ENCODE measurements at regions not wholly inside any gene's neighbourhood (a gene's known extent, or its start where the extent isn't known, plus 50 kb on each side); places are given as distances from the start of the nearest gene placed in this dataset.

DNA sequence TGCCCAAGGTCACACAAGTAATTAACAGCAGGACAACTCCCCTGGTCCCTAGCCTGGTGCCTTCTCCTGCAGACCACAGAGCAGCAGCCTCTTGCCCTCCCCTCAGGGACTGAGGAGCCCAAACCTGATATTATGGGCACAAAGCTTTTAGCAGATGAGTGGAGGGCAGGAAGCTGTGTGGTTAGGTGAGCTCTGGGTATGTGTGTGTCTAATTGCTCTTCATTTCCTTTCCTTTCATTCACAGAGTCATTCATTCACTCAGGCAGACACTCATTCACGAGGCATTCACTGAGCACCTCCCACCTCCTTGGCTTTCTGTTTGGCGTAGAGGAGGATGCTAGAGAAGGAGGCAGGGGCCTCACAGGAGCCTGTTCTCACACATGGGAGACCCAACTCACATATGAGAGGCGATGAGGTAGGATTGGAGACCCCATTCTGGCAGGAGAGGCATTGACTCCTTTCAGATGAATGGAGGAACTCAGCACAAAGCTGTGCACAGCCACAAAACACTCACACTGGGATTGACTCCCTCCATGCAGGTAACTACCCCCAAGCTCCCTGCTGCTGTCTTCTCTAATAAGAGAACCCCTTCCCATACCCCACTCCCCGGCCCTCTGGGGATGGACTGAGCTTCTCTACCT lies 306.8 kb upstream of the SKOR2 start:
- TF ChIP-seq EGR1 (IDR thresholded peaks at IDR 0.05) (no peak), TAF1 (IDR thresholded peaks at IDR 0.05; ENCODE audit: low read depth) (no peak), USF1 (IDR thresholded peaks at IDR 0.05) (no peak), RAD21 (IDR thresholded peaks at IDR 0.05; ENCODE audit: low read depth) (no peak), CEBPB (IDR thresholded peaks at IDR 0.05) (no peak), ZBTB7A (IDR thresholded peaks at IDR 0.05; ENCODE audit: low read depth) (no peak), TCF12 (IDR thresholded peaks at IDR 0.05; ENCODE audit: low read depth) (no peak), TEAD4 (IDR thresholded peaks at IDR 0.05) (no peak), NFIC (IDR thresholded peaks at IDR 0.05) (no peak), FOXM1 (IDR thresholded peaks at IDR 0.05; ENCODE audit: borderline replicate concordance, low read depth) (no peak), YY1 (IDR thresholded peaks at IDR 0.05; ENCODE audit: low read depth) (no peak), EP300 (IDR thresholded peaks at IDR 0.05; ENCODE audit: borderline replicate concordance) (no peak), CREB1 (IDR thresholded peaks at IDR 0.05; ENCODE audit: low read depth) (no peak)
- TF ChIP-seq, protein P1, sequence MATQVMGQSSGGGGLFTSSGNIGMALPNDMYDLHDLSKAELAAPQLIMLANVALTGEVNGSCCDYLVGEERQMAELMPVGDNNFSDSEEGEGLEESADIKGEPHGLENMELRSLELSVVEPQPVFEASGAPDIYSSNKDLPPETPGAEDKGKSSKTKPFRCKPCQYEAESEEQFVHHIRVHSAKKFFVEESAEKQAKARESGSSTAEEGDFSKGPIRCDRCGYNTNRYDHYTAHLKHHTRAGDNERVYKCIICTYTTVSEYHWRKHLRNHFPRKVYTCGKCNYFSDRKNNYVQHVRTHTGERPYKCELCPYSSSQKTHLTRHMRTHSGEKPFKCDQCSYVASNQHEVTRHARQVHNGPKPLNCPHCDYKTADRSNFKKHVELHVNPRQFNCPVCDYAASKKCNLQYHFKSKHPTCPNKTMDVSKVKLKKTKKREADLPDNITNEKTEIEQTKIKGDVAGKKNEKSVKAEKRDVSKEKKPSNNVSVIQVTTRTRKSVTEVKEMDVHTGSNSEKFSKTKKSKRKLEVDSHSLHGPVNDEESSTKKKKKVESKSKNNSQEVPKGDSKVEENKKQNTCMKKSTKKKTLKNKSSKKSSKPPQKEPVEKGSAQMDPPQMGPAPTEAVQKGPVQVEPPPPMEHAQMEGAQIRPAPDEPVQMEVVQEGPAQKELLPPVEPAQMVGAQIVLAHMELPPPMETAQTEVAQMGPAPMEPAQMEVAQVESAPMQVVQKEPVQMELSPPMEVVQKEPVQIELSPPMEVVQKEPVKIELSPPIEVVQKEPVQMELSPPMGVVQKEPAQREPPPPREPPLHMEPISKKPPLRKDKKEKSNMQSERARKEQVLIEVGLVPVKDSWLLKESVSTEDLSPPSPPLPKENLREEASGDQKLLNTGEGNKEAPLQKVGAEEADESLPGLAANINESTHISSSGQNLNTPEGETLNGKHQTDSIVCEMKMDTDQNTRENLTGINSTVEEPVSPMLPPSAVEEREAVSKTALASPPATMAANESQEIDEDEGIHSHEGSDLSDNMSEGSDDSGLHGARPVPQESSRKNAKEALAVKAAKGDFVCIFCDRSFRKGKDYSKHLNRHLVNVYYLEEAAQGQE (IDR thresholded peaks at IDR 0.05; ENCODE audit: low read depth): no peak
- TF ChIP-seq, protein P2, sequence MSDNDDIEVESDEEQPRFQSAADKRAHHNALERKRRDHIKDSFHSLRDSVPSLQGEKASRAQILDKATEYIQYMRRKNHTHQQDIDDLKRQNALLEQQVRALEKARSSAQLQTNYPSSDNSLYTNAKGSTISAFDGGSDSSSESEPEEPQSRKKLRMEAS (IDR thresholded peaks at IDR 0.05): no peak

DNA sequence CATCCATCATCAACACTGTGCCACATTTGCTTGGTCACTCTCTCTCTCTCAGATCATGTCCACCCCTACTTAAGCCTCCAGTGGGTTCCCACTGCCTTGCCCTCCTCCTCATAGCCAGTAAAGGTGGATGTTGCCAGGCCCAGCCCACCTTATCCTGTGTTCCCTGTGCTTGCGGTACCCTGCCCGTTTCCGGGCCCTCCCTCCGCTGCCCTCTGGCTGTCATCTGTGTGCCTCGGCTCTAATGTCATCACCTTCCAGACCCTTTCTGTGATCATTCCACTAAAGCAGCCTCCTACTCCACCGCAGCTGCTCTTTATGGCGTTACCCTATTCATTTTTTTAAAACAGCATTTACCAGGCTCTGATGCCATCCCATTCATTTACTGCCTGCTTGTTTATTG lies 305.7 kb upstream of the SKOR2 start:
- TF ChIP-seq TEAD4 (IDR thresholded peaks at IDR 0.05): no peak

DNA sequence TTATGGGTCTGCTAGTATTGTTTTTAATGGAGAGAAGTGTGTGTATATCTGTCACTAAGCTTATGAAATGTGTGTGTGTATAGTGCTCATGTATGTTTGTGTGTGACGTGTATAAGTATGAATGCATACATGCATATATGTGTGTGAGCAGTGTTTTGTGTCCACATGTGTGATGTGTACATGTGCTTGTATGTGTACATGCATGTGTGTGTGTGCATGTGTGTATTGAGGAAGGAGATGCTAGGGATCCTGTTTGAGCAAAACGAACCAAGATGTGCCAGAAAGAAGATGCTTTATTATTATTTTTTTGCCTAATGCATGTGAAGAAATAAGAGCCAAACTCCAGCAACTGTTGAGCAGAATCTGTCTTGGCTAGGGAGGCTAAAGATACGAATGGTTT lies 301.3 kb upstream of the SKOR2 start:
- TF ChIP-seq USF1 (IDR thresholded peaks at IDR 0.05) (no peak), TCF12 (IDR thresholded peaks at IDR 0.05; ENCODE audit: low read depth) (no peak), ZBTB7A (IDR thresholded peaks at IDR 0.05; ENCODE audit: low read depth) (no peak), YY1 (IDR thresholded peaks at IDR 0.05; ENCODE audit: low read depth) (no peak)

- no peak for TF ChIP-seq NFIC (IDR thresholded peaks at IDR 0.05)
- no peak for TF ChIP-seq TCF12 (IDR thresholded peaks at IDR 0.05; ENCODE audit: low read depth)
- TF ChIP-seq, protein P1 (IDR thresholded peaks at IDR 0.05; ENCODE audit: low read depth): no peak
- TF ChIP-seq TEAD4 (IDR thresholded peaks at IDR 0.05): no peak
- no peak for TF ChIP-seq ZBTB7A (IDR thresholded peaks at IDR 0.05; ENCODE audit: low read depth)
- TF ChIP-seq FOXM1 (IDR thresholded peaks at IDR 0.05; ENCODE audit: borderline replicate concordance, low read depth): no peak
- TF ChIP-seq TAF1 (IDR thresholded peaks at IDR 0.05; ENCODE audit: low read depth): no peak
These were observed 299.2 kb upstream of the SKOR2 start for GRCh38 chr18:47550611-47551010.

GRCh38 chr18:47549021-47549540 lies 297.6 kb upstream of the SKOR2 start:
- no peak for TF ChIP-seq USF1 (IDR thresholded peaks at IDR 0.05)
- no peak for TF ChIP-seq CREB1 (IDR thresholded peaks at IDR 0.05; ENCODE audit: low read depth)
- no peak for TF ChIP-seq EP300 (IDR thresholded peaks at IDR 0.05; ENCODE audit: borderline replicate concordance)
- no peak for TF ChIP-seq ZBTB7A (IDR thresholded peaks at IDR 0.05; ENCODE audit: low read depth)
- TF ChIP-seq EGR1 (IDR thresholded peaks at IDR 0.05): no peak
- TF ChIP-seq YY1 (IDR thresholded peaks at IDR 0.05; ENCODE audit: low read depth): no peak
- no peak for TF ChIP-seq FOXM1 (IDR thresholded peaks at IDR 0.05; ENCODE audit: borderline replicate concordance, low read depth)

DNA sequence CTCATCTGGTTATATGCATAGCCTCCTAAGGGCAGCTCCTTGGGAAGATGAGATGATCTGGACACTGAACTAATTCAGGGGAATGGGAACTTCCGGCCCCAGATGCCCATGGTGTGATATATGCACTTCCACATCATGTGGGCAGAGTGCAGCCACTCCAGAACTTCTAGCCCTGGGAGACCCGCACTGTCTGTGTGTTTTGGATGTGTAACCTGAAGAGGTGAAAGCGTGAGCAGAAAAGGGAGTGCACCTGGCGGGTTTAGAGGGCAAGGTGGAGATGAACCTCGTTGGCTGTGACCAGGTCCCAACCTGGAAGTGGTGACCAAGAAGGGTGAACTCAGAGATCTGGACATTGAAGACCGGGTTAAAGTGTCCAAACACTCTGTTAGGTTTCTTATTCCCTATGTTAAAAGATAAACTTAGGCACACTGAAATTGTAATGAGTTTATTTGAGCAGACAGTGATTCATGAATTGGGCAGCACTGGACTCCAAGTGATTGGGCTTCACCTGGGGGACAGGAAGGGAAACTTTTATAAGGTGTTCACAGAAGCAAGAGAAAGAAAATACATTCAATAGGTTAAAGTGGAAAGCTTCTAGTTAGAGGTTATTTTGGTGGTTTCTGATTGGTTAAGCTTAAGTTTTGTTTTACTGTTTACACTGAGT lies 296.2 kb upstream of the SKOR2 start:
- TF ChIP-seq ZBTB7A (IDR thresholded peaks at IDR 0.05; ENCODE audit: low read depth): no peak
- TF ChIP-seq NFIC (IDR thresholded peaks at IDR 0.05): no peak
- no peak for TF ChIP-seq TEAD4 (IDR thresholded peaks at IDR 0.05)
- TF ChIP-seq CEBPB (IDR thresholded peaks at IDR 0.05): no peak
- no peak for TF ChIP-seq RAD21 (IDR thresholded peaks at IDR 0.05; ENCODE audit: low read depth)
- TF ChIP-seq USF1 (IDR thresholded peaks at IDR 0.05): no peak
- TF ChIP-seq YY1 (IDR thresholded peaks at IDR 0.05; ENCODE audit: low read depth): no peak
- TF ChIP-seq TAF1 (IDR thresholded peaks at IDR 0.05; ENCODE audit: low read depth): no peak
- no peak for TF ChIP-seq CREB1 (IDR thresholded peaks at IDR 0.05; ENCODE audit: low read depth)
- no peak for TF ChIP-seq EGR1 (IDR thresholded peaks at IDR 0.05)
- TF ChIP-seq TCF12 (IDR thresholded peaks at IDR 0.05; ENCODE audit: low read depth): no peak
- TF ChIP-seq, protein P2 (IDR thresholded peaks at IDR 0.05): no peak
- no peak for TF ChIP-seq EP300 (IDR thresholded peaks at IDR 0.05; ENCODE audit: borderline replicate concordance)
- TF ChIP-seq, protein P1 (IDR thresholded peaks at IDR 0.05; ENCODE audit: low read depth): no peak
- TF ChIP-seq FOXM1 (IDR thresholded peaks at IDR 0.05; ENCODE audit: borderline replicate concordance, low read depth): no peak
